GM12878 (cell line): ENCODE measurements at regions not wholly inside any gene's neighbourhood (a gene's known extent, or its start where the extent isn't known, plus 50 kb on each side); places are given as distances from the start of the nearest gene placed in this dataset.

Source experiments
- BHLHE40 ChIP-seq, 2 experiments: fragments of 450-650 bp in 1 of 2; IDR thresholded peaks; 2 replicates each; pipeline ENCODE4 v1.6.1; 2011 to 2017; ENCODE audit warnings: low read depth in 2 of 2, borderline replicate concordance in 1 of 2, improper control_type of control experiment in 1 of 2, low read length in 1 of 2, mild to moderate bottlenecking in 1 of 2
- CBFB ChIP-seq: IDR thresholded peaks from 2 replicates; pipeline ENCODE4 v1.6.1; 2016; ENCODE audit warnings: antibody characterized with exemption, low read depth
- CHD2 ChIP-seq: IDR thresholded peaks from 2 replicates; pipeline ENCODE4 v1.6.1; 2011; ENCODE audit warnings: low read depth, low read length, improper control_type of control experiment, borderline replicate concordance
- CREM ChIP-seq: IDR thresholded peaks from 2 replicates; pipeline ENCODE4 v1.6.1; 2014; ENCODE audit warnings: antibody characterized with exemption, low read depth
- E2F8 ChIP-seq: fragments of 450-650 bp; IDR thresholded peaks from 2 replicates; pipeline ENCODE4 v1.6.1; 2018; ENCODE audit warnings: mild to moderate bottlenecking, low read depth, moderate library complexity; ENCODE audit not compliant: partially characterized antibody
- EED ChIP-seq: sonication (generic); IDR thresholded peaks from 2 replicates; pipeline ENCODE4 v1.6.1; 2016; ENCODE audit warnings: antibody characterized with exemption, low read depth
- IKZF1 ChIP-seq: fragments of 450-650 bp; conservative IDR thresholded peaks from 2 replicates; pipeline ENCODE4 v1.6.1; 2017; ENCODE audit warnings: antibody characterized with exemption, mild to moderate bottlenecking
- NFIC ChIP-seq: IDR thresholded peaks from 2 replicates; pipeline ENCODE4 v1.6.1; 2012; ENCODE audit warnings: low read depth, mild to moderate bottlenecking, inconsistent platforms, low read length, moderate library complexity
- POU2F2 ChIP-seq: IDR thresholded peaks from 3 replicates; pipeline ENCODE4 v1.6.1; 2011; ENCODE audit warnings: low read depth, mild to moderate bottlenecking, low read length, borderline replicate concordance
- STAT1 ChIP-seq: fragments of 450-650 bp; conservative IDR thresholded peaks from 2 replicates; pipeline ENCODE4 v1.6.1; 2014; ENCODE audit warnings: antibody characterized with exemption, mild to moderate bottlenecking
- SUZ12 ChIP-seq: fragments of 200-600 bp; sonication (generic); IDR thresholded peaks from one replicate; pipeline ENCODE4 v1.6.1; 2018; ENCODE audit warnings: antibody characterized with exemption, mild to moderate bottlenecking; ENCODE audit not compliant: unreplicated experiment
- TAF1 ChIP-seq: IDR thresholded peaks from 2 replicates; pipeline ENCODE4 v1.6.1; 2011; ENCODE audit warnings: mild to moderate bottlenecking, low read depth, low read length, borderline replicate concordance
- TARDBP ChIP-seq: IDR thresholded peaks from 2 replicates; pipeline ENCODE4 v1.6.1; 2016; ENCODE audit warnings: borderline replicate concordance
- TCF12 ChIP-seq: IDR thresholded peaks from 2 replicates; pipeline ENCODE4 v1.6.1; 2011; ENCODE audit warnings: low read depth, mild to moderate bottlenecking, low read length
- TF ChIP-seq, protein P1 (sequence below): fragments of 450-650 bp; IDR thresholded peaks from 2 replicates; pipeline ENCODE4 v1.6.1; 2017; ENCODE audit warnings: borderline replicate concordance
- TF ChIP-seq, protein P2 (sequence below): IDR thresholded peaks from 2 replicates; pipeline ENCODE4 v1.6.1; 2012; ENCODE audit warnings: low read depth, low read length, improper control_type of control experiment

- TF ChIP-seq E2F8 (no peak), CBFB (peak; percentile 87), IKZF1 (no peak), POU2F2 (peak; percentile 53; the same call in 1 of the 3 replicates), EED (peak; percentile 36; the same call in 1 of the 2 replicates), STAT1 (no peak), TARDBP (no peak), CHD2 (no peak), TCF12 (0 out of 2 replicates have a peak, but pooled peaks have one; percentile 33), CREM (no peak; the same call in 1 of the 2 replicates), TAF1 (no peak), SUZ12 (no peak), BHLHE40 (IDR thresholded peaks at IDR 0.05; ENCODE audit: borderline replicate concordance in 1 of 2, low read depth in 2 of 2, low read length in 1 of 2) (peak in 1 of 2 experiments; percentile 23; a peak in 1 of 4 replicates), NFIC (peak; percentile 68; the same call in 1 of the 2 replicates)
- TF ChIP-seq, protein P1, sequence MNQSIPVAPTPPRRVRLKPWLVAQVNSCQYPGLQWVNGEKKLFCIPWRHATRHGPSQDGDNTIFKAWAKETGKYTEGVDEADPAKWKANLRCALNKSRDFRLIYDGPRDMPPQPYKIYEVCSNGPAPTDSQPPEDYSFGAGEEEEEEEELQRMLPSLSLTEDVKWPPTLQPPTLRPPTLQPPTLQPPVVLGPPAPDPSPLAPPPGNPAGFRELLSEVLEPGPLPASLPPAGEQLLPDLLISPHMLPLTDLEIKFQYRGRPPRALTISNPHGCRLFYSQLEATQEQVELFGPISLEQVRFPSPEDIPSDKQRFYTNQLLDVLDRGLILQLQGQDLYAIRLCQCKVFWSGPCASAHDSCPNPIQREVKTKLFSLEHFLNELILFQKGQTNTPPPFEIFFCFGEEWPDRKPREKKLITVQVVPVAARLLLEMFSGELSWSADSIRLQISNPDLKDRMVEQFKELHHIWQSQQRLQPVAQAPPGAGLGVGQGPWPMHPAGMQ: no peak
- TF ChIP-seq, protein P2, sequence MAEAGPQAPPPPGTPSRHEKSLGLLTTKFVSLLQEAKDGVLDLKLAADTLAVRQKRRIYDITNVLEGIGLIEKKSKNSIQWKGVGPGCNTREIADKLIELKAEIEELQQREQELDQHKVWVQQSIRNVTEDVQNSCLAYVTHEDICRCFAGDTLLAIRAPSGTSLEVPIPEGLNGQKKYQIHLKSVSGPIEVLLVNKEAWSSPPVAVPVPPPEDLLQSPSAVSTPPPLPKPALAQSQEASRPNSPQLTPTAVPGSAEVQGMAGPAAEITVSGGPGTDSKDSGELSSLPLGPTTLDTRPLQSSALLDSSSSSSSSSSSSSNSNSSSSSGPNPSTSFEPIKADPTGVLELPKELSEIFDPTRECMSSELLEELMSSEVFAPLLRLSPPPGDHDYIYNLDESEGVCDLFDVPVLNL: no peak
- TF ChIP-seq, all 136 proteins: peak for 18
These were observed 222.9 kb upstream of the AGAP1 start (continued) for GRCh38 chr2:235270956-235271355.
